GM12801 (cell line): ENCODE measurements at regions not wholly inside any gene's neighbourhood (a gene's known extent, or its start where the extent isn't known, plus 50 kb on each side); places are given as distances from the start of the nearest gene placed in this dataset.

ENCODE experiments used
- CTCF ChIP-seq: IDR thresholded peaks from one replicate; pipeline ENCODE4 v1.5.1; 2011; ENCODE audit warnings: control low read depth; ENCODE audit not compliant: insufficient read length; ENCODE audit errors: extremely low read depth

GRCh38 chr6:137813308-137813970, 53.6 kb upstream of the TNFAIP3 start:
- no peak for TF ChIP-seq CTCF

GRCh38 chr6:137815692-137816091, 51.4 kb upstream of the TNFAIP3 start:
- TF ChIP-seq CTCF = no peak

GRCh38 chr6:137816133-137816579, 50.9 kb upstream of the TNFAIP3 start:
- no peak for TF ChIP-seq CTCF

GRCh38 chr6:137816688-137817618, 50.1 kb upstream of the TNFAIP3 start:
- no peak for TF ChIP-seq CTCF
